Thyroid gland (tissue), 4 donors: ENCODE measurements at regions not wholly inside any gene's neighbourhood (a gene's known extent, or its start where the extent isn't known, plus 50 kb on each side); places are given as distances from the start of the nearest gene placed in this dataset.
A peak's percentile ranks its signal among the peaks of the same experiment; 100 is the strongest.
"Not testable (repeated sequence)": the region's sequence is repeated elsewhere in the genome, so short reads cannot be mapped to it uniquely, and the experiment has no call there.

ENCODE experiments used
- DNase-seq, 2 donors: peaks; one replicate each; pipeline ENCODE4 v3.0.0-alpha.2; 2019
- H3K27ac ChIP-seq, 3 donors: fragments of 200-600 bp; sonication (generic); 1 replicate in 2 of 3; 2 replicates in 1 of 3; pipeline ENCODE4 v1.5.1; 2016 to 2019; ENCODE audit warnings: mild to moderate bottlenecking in 1 of 3, moderate library complexity in 1 of 3
- H3K27me3 ChIP-seq: fragments of 200-600 bp; sonication (generic); one replicate; pipeline ENCODE4 v1.5.1; 2019
- H3K36me3 ChIP-seq, 2 donors: fragments of 200-600 bp; sonication (generic); one replicate each; pipeline ENCODE4 v1.5.1; 2016 to 2019
- H3K4me1 ChIP-seq, 2 donors: fragments of 200-600 bp; sonication (generic); one replicate each; pipeline ENCODE4 v1.5.1; 2017 to 2019
- H3K4me3 ChIP-seq, 3 donors: fragments of 200-600 bp; sonication (generic); replicated peaks in 1 of 3; 1 replicate in 2 of 3; 2 replicates in 1 of 3; pipeline ENCODE4 v1.5.1; 2016; ENCODE audit warnings: mild to moderate bottlenecking in 1 of 3
- H3K9me3 ChIP-seq: fragments of 200-600 bp; sonication (generic); one replicate; pipeline ENCODE4 v1.5.1; 2017
- CTCF ChIP-seq, 6 experiments: fragments of 200-600 bp in 3 of 6; fragments of 450-650 bp in 3 of 6; sonication (generic) in 3 of 6; IDR thresholded peaks; one replicate each; pipeline ENCODE4 v1.5.1; 2016 to 2019; ENCODE audit warnings: antibody characterized with exemption in 6 of 6, mild to moderate bottlenecking in 2 of 6, inconsistent platforms in 1 of 6, moderate library complexity in 1 of 6
- POLR2A ChIP-seq, 2 donors: fragments of 450-650 bp; IDR thresholded peaks; one replicate each; pipeline ENCODE4 v1.6.1; 2017; ENCODE audit warnings: antibody characterized with exemption in 2 of 2, mild to moderate bottlenecking in 2 of 2, moderate library complexity in 1 of 2
- WGBS, 2 donors: methylation state at CpG; one replicate each; pipeline ENCODE4 v1.1.5; 2017; 5-methylcytosine and 5-hydroxymethylcytosine counted together
- intact Hi-C: fragments of 100-400 bp; cut with DNase I; formaldehyde crosslinking; loops from one replicate; pipeline ENCODE4 v1.15.1; 2023

DNA sequence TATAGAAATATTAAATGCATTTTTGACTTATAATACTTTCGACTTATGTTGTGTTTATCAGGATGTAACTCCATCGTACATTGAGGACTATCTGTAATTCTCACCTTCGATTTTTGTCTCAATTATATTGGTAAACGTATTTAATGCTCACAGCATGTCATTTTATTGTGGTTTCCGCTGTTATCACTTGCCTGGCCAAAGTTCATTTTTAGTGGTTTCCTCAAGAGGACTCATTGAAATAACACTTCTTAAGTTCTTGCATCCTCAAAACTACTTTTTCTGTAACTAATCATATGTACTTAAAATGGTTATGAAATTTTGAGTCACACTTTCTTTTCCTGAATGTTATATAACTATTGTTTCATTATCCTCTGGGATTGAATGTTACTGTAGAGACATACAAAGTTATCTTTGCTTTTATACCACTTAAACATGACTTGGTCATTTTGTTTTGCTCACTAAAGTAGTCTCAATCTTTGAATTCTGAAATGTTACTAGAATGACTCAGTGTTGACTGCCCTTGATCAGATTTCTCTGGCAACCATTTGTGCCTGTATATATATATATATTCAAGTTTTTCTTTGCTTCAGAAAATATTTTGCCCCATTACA lies 289.6 kb upstream of the PROX1 start:
- TF ChIP-seq POLR2A (IDR thresholded peaks at IDR 0.05) (no peak), CTCF (IDR thresholded peaks at IDR 0.05) (no peak)
- Histone ChIP-seq H3K36me3 (no peaks in the 10 kb centered on the region), H3K4me1 (no peaks in the 10 kb centered on the region), H3K4me3 (no peak overlapping the region), H3K27me3 (no peaks in the 10 kb centered on the region), H3K9me3 (no peaks in the 10 kb centered on the region), H3K27ac (no peak overlapping the region)
- intact Hi-C loops, result no loop called here
- 90 to 93% methylated on average over 5 of the region's 5 CpGs for WGBS, 2 donors
- no peak for DNase-seq

GRCh38 chr1:213702703-213703102 lies 285.1 kb upstream of the PROX1 start:
- Histone ChIP-seq H3K27ac (no peak overlapping the region), H3K4me1 (no peaks in the 10 kb centered on the region), H3K27me3 (no peaks in the 10 kb centered on the region), H3K4me3 (no peak overlapping the region), H3K36me3 (no peaks in the 10 kb centered on the region), H3K9me3 (no peaks in the 10 kb centered on the region)
- TF ChIP-seq POLR2A (IDR thresholded peaks at IDR 0.05) (no peak), CTCF (IDR thresholded peaks at IDR 0.05) (no peak)
- no peak for DNase-seq
- intact Hi-C loops, result no loop called here

- WGBS, 2 donors, result 89 to 100% methylated on average over 1 to 3 of the region's 3 CpGs
- Histone ChIP-seq H3K9me3 (no peaks in the 10 kb centered on the region), H3K36me3 (no peaks in the 10 kb centered on the region), H3K27ac (no peak overlapping the region), H3K4me3 (no peak overlapping the region), H3K4me1 (no peaks in the 10 kb centered on the region), H3K27me3 (no peaks in the 10 kb centered on the region)
- DNase-seq, result no peak
- TF ChIP-seq POLR2A (IDR thresholded peaks at IDR 0.05) (no peak), CTCF (IDR thresholded peaks at IDR 0.05) (no peak)
- intact Hi-C loops, result no loop called here
These were observed 282.8 kb upstream of the PROX1 start for GRCh38 chr1:213704941-213705340.

- H3K27me3 ChIP-seq, H3K4me3 ChIP-seq, H3K9me3 ChIP-seq, H3K36me3 ChIP-seq, intact Hi-C loops, H3K4me1 ChIP-seq, H3K27ac ChIP-seq: not testable (repeated sequence)
- WGBS, 2 donors, result 72 to 87% methylated on average over 4 to 5 of the region's 7 CpGs
- peak in 1 of 2 donors; percentile 60 for DNase-seq
These were observed 275.8 kb upstream of the PROX1 start for GRCh38 chr1:213711833-213712490.

GRCh38 chr1:213714645-213715044 lies 273.1 kb upstream of the PROX1 start:
- no peak for DNase-seq
- intact Hi-C loops, result no loop called here
- WGBS, 2 donors, result 52 to 54% methylated on average over 4 of the region's 4 CpGs

More at GRCh38 chr1:213714645-213715044, 273.1 kb upstream of the PROX1 start:
- Histone ChIP-seq H3K27me3 (no peaks in the 10 kb centered on the region), H3K4me3 (no peak overlapping the region), H3K9me3 (no peaks in the 10 kb centered on the region), H3K36me3 (no peaks in the 10 kb centered on the region), H3K27ac (no peak overlapping the region), H3K4me1 (no peaks in the 10 kb centered on the region)
- TF ChIP-seq CTCF (IDR thresholded peaks at IDR 0.05), result no peak
- TF ChIP-seq POLR2A (IDR thresholded peaks at IDR 0.05), result no peak
